Nephron progenitor cell (in vitro differentiated cells): ENCODE measurements at regions not wholly inside any gene's neighbourhood (a gene's known extent, or its start where the extent isn't known, plus 50 kb on each side); places are given as distances from the start of the nearest gene placed in this dataset.
"Not testable (repeated sequence)": the region's sequence is repeated elsewhere in the genome, so short reads cannot be mapped to it uniquely, and the experiment has no call there.

Experiments used
- DNase-seq: peaks from one replicate; pipeline ENCODE4 v3.0.0; 2021
- H3K27ac Mint-ChIP-seq: 2 replicates; pipeline ENCODE4 v1.8.0; 2021; ENCODE audit warnings: mild to moderate bottlenecking, moderate library complexity, mixed read lengths
- H3K27me3 Mint-ChIP-seq: 2 replicates; pipeline ENCODE4 v1.8.0; 2021; ENCODE audit warnings: mild to moderate bottlenecking, low read depth, mixed read lengths; ENCODE audit not compliant: poor library complexity
- H3K36me3 Mint-ChIP-seq: 2 replicates; pipeline ENCODE4 v1.8.0; 2021; ENCODE audit warnings: low read depth, mixed read lengths
- H3K4me1 Mint-ChIP-seq: 2 replicates; pipeline ENCODE4 v1.8.0; 2021; ENCODE audit warnings: mixed read lengths
- H3K4me3 Mint-ChIP-seq: 2 replicates; pipeline ENCODE4 v1.8.0; 2021; ENCODE audit warnings: mild to moderate bottlenecking, moderate library complexity, mixed read lengths
- H3K9me3 Mint-ChIP-seq: 2 replicates; pipeline ENCODE4 v1.8.0; 2021; ENCODE audit warnings: mild to moderate bottlenecking, moderate library complexity, mixed read lengths
- CTCF ChIP-seq: fragments of 200-600 bp; sonication (generic); IDR thresholded peaks from 2 replicates; pipeline ENCODE4 v1.5.0; 2021; ENCODE audit warnings: antibody characterized with exemption

DNA sequence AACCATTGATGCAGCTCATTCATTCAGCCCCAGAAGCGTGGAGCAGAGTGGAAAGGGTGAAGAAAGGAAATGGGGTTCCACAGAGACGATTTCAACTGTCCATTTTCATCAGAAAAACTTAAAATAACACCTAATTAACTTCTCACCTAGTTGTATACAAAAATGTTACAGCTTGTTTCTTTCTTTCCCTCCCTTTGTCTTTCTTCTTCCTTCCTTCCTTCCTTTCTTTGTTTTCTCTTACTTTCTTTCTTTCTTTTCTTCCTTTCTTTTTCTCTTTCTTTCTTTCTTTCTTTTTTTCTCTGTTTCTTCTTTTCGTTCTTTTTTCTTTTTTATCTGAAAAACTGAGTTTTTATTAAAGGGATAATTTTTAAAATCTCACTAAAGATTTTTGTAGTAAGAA, 105.9 kb upstream of the GNAI1 start:
- peaks cover 5% of the 10 kb centered on the region for H3K27me3 Mint-ChIP-seq
- H3K36me3 Mint-ChIP-seq = no peaks in the 10 kb centered on the region
- TF ChIP-seq CTCF = no peak

DNA sequence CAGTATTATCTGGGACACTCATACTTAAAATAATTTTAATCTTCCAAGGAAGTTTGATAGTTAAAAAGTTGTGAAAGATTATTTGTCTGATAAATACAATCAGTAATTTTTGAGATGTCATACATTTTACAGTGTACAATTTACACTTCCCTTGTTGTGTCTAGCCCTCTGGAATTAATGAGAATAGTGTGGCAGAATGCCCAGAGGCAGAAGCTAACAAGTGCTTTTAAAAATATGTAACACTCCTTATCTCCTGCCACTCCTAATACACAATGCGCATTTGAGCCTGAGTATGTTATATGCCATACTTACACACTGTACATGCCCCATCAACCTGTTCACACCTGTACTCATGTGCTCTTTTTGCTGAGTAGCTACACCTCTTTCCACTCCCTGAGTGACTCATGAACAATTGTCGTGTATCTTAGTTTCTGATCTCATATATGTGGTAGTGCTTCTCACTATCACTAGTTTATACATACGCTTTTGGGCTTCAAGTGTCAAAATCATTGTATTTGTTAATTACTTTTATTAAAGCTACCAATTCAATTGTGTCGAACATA, 106.9 kb upstream of the GNAI1 start:
- no peak for TF ChIP-seq CTCF
- Mint-ChIP-seq H3K4me3 (no peak overlapping the region), H3K36me3 (peaks cover 3% of the 10 kb centered on the region), H3K27me3 (peaks cover 4% of the 10 kb centered on the region), H3K27ac (no peak overlapping the region), H3K4me1 (no peaks in the 10 kb centered on the region), H3K9me3 (peaks cover 27% of the 10 kb centered on the region)
- DNase-seq = no peak

More for the DNA sequence above, 105.9 kb upstream of the GNAI1 start:
- no peak overlapping the region for H3K27ac Mint-ChIP-seq
- DNase-seq = no peak
- H3K4me3 Mint-ChIP-seq = no peak overlapping the region
- H3K4me1 Mint-ChIP-seq = no peaks in the 10 kb centered on the region
- H3K9me3 Mint-ChIP-seq = peaks cover 17% of the 10 kb centered on the region

- no peak for TF ChIP-seq CTCF
- H3K4me1 Mint-ChIP-seq = no peaks in the 10 kb centered on the region
- DNase-seq = no peak
- H3K27me3 Mint-ChIP-seq = no peaks in the 10 kb centered on the region
- peaks cover 4% of the 10 kb centered on the region for H3K36me3 Mint-ChIP-seq
- no peak overlapping the region for H3K4me3 Mint-ChIP-seq
- no peak overlapping the region for H3K27ac Mint-ChIP-seq
- peaks cover 35% of the 10 kb centered on the region for H3K9me3 Mint-ChIP-seq
Observed at GRCh38 chr7:80026766-80027165, 107.9 kb upstream of the GNAI1 start.

DNA sequence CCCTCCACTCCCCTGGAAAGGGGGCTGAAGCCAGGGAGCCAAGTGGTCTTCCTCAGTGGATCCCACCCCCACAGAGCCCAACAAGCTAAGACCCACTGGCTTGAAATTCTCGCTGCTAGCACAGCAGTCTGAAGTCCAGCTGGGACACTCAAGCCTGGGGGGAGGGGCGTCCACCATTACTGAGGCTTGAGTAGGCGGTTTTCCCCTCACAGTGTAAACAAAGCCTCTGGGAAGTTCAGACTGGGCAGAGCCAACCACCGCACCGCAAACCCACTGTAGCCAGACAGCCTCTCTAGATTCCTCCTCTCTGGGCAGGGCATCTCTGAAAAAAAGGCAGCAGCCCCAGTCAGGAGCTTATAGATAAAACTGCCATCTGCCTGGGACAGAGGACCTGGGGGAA, 114.4 kb upstream of the GNAI1 start:
- H3K27ac Mint-ChIP-seq, H3K4me3 Mint-ChIP-seq, H3K4me1 Mint-ChIP-seq, H3K27me3 Mint-ChIP-seq, H3K36me3 Mint-ChIP-seq: not testable (repeated sequence)
- peaks cover 43% of the 10 kb centered on the region for H3K9me3 Mint-ChIP-seq
- peak; percentile 17 for DNase-seq

DNA sequence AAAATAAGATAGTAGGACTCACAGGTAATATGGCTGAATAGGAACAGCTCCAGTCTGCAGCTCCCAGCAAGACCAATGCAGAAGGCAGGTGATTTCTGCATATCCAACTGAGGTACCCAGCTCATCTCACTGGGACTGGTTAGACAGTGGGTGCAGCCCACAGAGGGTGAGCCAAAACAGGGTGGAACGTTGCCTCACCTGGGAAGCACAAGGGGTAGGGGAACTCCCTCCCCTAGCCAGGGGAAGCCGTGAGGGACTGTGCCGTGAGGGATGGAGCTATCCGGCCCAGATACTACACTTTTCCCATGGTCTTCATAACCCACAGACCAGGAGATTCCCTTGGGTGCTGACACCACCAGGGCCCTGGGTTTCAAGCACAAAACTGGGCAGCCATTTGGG, 114.8 kb upstream of the GNAI1 start:
- H3K36me3 Mint-ChIP-seq, DNase-seq, H3K4me3 Mint-ChIP-seq, H3K27me3 Mint-ChIP-seq, H3K4me1 Mint-ChIP-seq: not testable (repeated sequence)
- peak overlapping the region; percentile 42 for H3K27ac Mint-ChIP-seq
- H3K9me3 Mint-ChIP-seq = peaks cover 38% of the 10 kb centered on the region

- TF ChIP-seq CTCF = peak; percentile 91
- DNase-seq = peak; percentile 68
- Mint-ChIP-seq H3K27ac (no peak overlapping the region), H3K4me1 (no peaks in the 10 kb centered on the region), H3K4me3 (no peak overlapping the region), H3K27me3 (no peaks in the 10 kb centered on the region), H3K9me3 (peaks cover 36% of the 10 kb centered on the region), H3K36me3 (peaks cover 7% of the 10 kb centered on the region)
Observed at GRCh38 chr7:80018941-80019808, 115.5 kb upstream of the GNAI1 start.
